EH (cell line): ENCODE measurements at regions not wholly inside any gene's neighbourhood (a gene's known extent, or its start where the extent isn't known, plus 50 kb on each side); places are given as distances from the start of the nearest gene placed in this dataset.

ENCODE experiments used
- DNase-seq: peaks from one replicate; pipeline ENCODE4 v3.0.0-alpha.2; 2015; ENCODE audit warnings: low read depth

- DNase-seq, result peak; percentile 63
These were observed 119.8 kb downstream of the TENT4A start for GRCh38 chr5:6832994-6833393.

GRCh38 chr5:6833406-6833805, 120.2 kb downstream of the TENT4A start:
- no peak for DNase-seq

GRCh38 chr5:6837095-6837494, 123.9 kb downstream of the TENT4A start:
- DNase-seq, result no peak

- DNase-seq, result peak; percentile 21
These were observed 124.4 kb downstream of the TENT4A start for GRCh38 chr5:6837519-6838110.

- DNase-seq, result no peak
These were observed 125.5 kb downstream of the TENT4A start for GRCh38 chr5:6838736-6839135.

- no peak for DNase-seq
These were observed 127.0 kb downstream of the TENT4A start for GRCh38 chr5:6840136-6840793.

GRCh38 chr5:6843335-6843734, 130.1 kb downstream of the TENT4A start:
- no peak for DNase-seq

GRCh38 chr5:6843821-6844220, 130.6 kb downstream of the TENT4A start:
- DNase-seq, result no peak

- DNase-seq, result no peak
These were observed 132.6 kb downstream of the TENT4A start for GRCh38 chr5:6845856-6846255.

GRCh38 chr5:6847870-6848269, 134.6 kb downstream of the TENT4A start:
- DNase-seq, result no peak

GRCh38 chr5:6849316-6850105, 136.3 kb downstream of the TENT4A start:
- DNase-seq, result peak; percentile 3

- DNase-seq, result no peak
These were observed 136.8 kb downstream of the TENT4A start for GRCh38 chr5:6850106-6850432.

- no peak for DNase-seq
These were observed 143.4 kb downstream of the TENT4A start for GRCh38 chr5:6856653-6857052.

- no peak for DNase-seq
These were observed 145.2 kb downstream of the TENT4A start for GRCh38 chr5:6858419-6858818.

GRCh38 chr5:6859023-6859422, 145.8 kb downstream of the TENT4A start:
- DNase-seq, result no peak

GRCh38 chr5:6859951-6860638, 146.9 kb downstream of the TENT4A start:
- no peak for DNase-seq

- DNase-seq, result no peak
These were observed 147.8 kb downstream of the TENT4A start for GRCh38 chr5:6861036-6861435.

GRCh38 chr5:6861667-6862066, 148.4 kb downstream of the TENT4A start:
- no peak for DNase-seq

GRCh38 chr5:6862306-6862705, 149.1 kb downstream of the TENT4A start:
- no peak for DNase-seq

GRCh38 chr5:6867712-6868111, 154.5 kb downstream of the TENT4A start:
- no peak for DNase-seq

- no peak for DNase-seq
These were observed 154.9 kb downstream of the TENT4A start for GRCh38 chr5:6868171-6868570.

- no peak for DNase-seq
These were observed 155.5 kb downstream of the TENT4A start for GRCh38 chr5:6868575-6869215.
